Transverse colon (tissue), 4 donors: ENCODE measurements at regions not wholly inside any gene's neighbourhood (a gene's known extent, or its start where the extent isn't known, plus 50 kb on each side); places are given as distances from the start of the nearest gene placed in this dataset.

Experiments used
- DNase-seq: peaks from one replicate; pipeline ENCODE4 v3.0.0-alpha.2; 2019
- H3K27ac ChIP-seq, 4 donors: fragments of 200-600 bp; sonication (generic); 2 replicates each; pipeline ENCODE4 v1.5.1; 2016 to 2018; ENCODE audit warnings: inconsistent platforms in 4 of 4
- H3K27me3 ChIP-seq: fragments of 200-600 bp; sonication (generic); 2 replicates; pipeline ENCODE4 v1.5.1; 2017; ENCODE audit warnings: inconsistent platforms
- H3K36me3 ChIP-seq, 4 donors: fragments of 200-600 bp; sonication (generic); 2 replicates each; pipeline ENCODE4 v1.5.1; 2017 to 2019; ENCODE audit warnings: inconsistent platforms in 4 of 4
- H3K4me1 ChIP-seq, 4 donors: fragments of 200-600 bp; sonication (generic); 2 replicates each; pipeline ENCODE4 v1.5.1; 2017 to 2020; ENCODE audit warnings: inconsistent platforms in 4 of 4
- H3K4me3 ChIP-seq, 4 donors: fragments of 200-600 bp; sonication (generic); 1 replicate in 1 of 4; 2 replicates in 3 of 4; pipeline versions ENCODE4 v1.5.1 to v1.6.1; 2017 to 2019; ENCODE audit warnings: inconsistent platforms in 4 of 4
- H3K9me3 ChIP-seq, 2 donors: fragments of 200-600 bp; sonication (generic); 2 replicates each; pipeline ENCODE4 v1.5.1; 2017 to 2019; ENCODE audit warnings: inconsistent platforms in 2 of 2
- EP300 ChIP-seq: sonication (generic); formaldehyde crosslinking; IDR thresholded peaks from one replicate; pipeline ENCODE4 v1.6.1; 2017; ENCODE audit warnings: antibody characterized with exemption, low read depth
- POLR2A ChIP-seq: fragments of 450-650 bp; IDR thresholded peaks from one replicate; pipeline ENCODE4 v1.6.1; 2016; ENCODE audit warnings: antibody characterized with exemption, mild to moderate bottlenecking, moderate library complexity
- POLR2AphosphoS5 ChIP-seq, 3 donors: sonication (generic); formaldehyde crosslinking; IDR thresholded peaks; one replicate each; pipeline ENCODE4 v1.6.1; 2016; ENCODE audit warnings: antibody characterized with exemption in 3 of 3
- WGBS, 2 donors: methylation state at CpG; one replicate each; pipeline ENCODE4 v1.1.5; 2018; ENCODE audit warnings: low coverage in 1 of 2; 5-methylcytosine and 5-hydroxymethylcytosine counted together
- in situ Hi-C, 4 donors: fragments of 200-750 bp; cut with MboI; loops; one replicate each; pipeline versions ENCODE4 v1.15.0 to v1.15.1; 2017; ENCODE audit warnings: low sequenced_read_pairs in 3 of 4, low pct_ligation_motif_present in 1 of 4, low pct_unique_long_range_greater_than_20kb in 1 of 4
- intact Hi-C: fragments of 100-400 bp; cut with DNase I; formaldehyde crosslinking; loops from one replicate; pipeline ENCODE4 v1.15.1; 2023; ENCODE audit warnings: low total_unique reads
- TF ChIP-seq, protein P1 (sequence below), 5 experiments: fragments of 200-600 bp in 3 of 5; fragments of 450-650 bp in 2 of 5; sonication (generic) in 3 of 5; IDR thresholded peaks; 1 replicate in 2 of 5; 2 replicates in 3 of 5; pipeline ENCODE4 v1.5.1; 2016 to 2017; ENCODE audit warnings: antibody characterized with exemption in 5 of 5, inconsistent platforms in 3 of 5, mild to moderate bottlenecking in 2 of 5, moderate library complexity in 1 of 5

DNA sequence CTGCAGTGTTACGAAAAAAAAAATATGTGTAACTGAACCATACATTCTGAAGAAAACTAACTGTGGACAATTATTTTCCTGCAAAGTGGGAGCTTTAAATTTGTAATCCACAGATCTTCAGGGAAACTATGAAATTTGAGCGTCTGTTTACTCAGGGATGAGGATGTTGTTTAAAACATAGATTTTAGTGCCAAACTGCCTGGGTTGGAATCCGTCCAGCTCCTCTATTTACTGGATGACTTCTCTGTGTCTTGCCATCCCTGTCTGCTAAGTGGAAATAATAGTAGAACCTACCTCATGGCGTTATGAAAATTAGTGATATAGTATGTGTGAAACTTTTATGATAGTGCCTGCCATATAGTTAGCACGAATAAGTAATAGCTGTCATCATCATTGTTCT lies 666.5 kb downstream of the SQOR start:
- intact Hi-C loops (no loop called here), in situ Hi-C loops (loop anchor here in 2 of 4 donors (25.0 kb wide), 3 partner anchors 736 to 1986 kb away; no protein-coding TSS in a partner anchor)
- Histone ChIP-seq H3K4me3 (no peak overlapping the region), H3K27me3 (no peaks in the 10 kb centered on the region), H3K36me3 (no peaks in the 10 kb centered on the region), H3K4me1 (no peaks in the 10 kb centered on the region), H3K27ac (no peak overlapping the region), H3K9me3 (no peaks in the 10 kb centered on the region)
- WGBS, 2 donors = 29 to 47% methylated on average over 5 of the region's 5 CpGs
- no peak for DNase-seq
- TF ChIP-seq POLR2AphosphoS5 (IDR thresholded peaks at IDR 0.05) (no peak), POLR2A (no peak), EP300 (no peak)
- TF ChIP-seq, protein P1, sequence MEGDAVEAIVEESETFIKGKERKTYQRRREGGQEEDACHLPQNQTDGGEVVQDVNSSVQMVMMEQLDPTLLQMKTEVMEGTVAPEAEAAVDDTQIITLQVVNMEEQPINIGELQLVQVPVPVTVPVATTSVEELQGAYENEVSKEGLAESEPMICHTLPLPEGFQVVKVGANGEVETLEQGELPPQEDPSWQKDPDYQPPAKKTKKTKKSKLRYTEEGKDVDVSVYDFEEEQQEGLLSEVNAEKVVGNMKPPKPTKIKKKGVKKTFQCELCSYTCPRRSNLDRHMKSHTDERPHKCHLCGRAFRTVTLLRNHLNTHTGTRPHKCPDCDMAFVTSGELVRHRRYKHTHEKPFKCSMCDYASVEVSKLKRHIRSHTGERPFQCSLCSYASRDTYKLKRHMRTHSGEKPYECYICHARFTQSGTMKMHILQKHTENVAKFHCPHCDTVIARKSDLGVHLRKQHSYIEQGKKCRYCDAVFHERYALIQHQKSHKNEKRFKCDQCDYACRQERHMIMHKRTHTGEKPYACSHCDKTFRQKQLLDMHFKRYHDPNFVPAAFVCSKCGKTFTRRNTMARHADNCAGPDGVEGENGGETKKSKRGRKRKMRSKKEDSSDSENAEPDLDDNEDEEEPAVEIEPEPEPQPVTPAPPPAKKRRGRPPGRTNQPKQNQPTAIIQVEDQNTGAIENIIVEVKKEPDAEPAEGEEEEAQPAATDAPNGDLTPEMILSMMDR (IDR thresholded peaks at IDR 0.05) = no peak

DNA sequence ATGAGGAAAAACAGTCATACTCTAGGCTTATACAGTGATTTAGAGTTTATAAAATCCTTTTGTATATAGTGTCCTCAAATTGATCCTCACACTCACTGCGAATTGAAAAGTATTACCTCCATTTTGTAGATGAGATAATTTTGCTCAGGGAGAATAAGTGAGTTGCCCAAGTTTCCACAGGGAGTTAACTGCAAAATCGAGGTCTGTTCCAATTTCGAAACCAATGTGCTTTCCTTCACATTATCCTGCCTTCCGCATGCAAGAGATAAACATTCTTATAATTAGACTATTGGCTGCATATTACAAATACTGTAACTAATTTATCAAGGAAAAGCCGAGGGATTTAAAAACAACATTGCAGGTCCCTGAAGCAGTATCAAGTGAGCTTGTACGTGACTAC lies 667.0 kb downstream of the SQOR start:
- in situ Hi-C loops = loop anchor here in 2 of 4 donors (25.0 kb wide), 3 partner anchors 735 to 1985 kb away; no protein-coding TSS in a partner anchor
- no peaks in the 10 kb centered on the region for H3K27me3 ChIP-seq
- H3K4me3 ChIP-seq = no peak overlapping the region
- H3K27ac ChIP-seq = no peak overlapping the region
- intact Hi-C loops = no loop called here
- no peak for TF ChIP-seq POLR2A
- WGBS, 2 donors = 71 to 75% methylated on average over 6 of the region's 6 CpGs
- no peak for DNase-seq
- no peaks in the 10 kb centered on the region for H3K9me3 ChIP-seq
- no peaks in the 10 kb centered on the region for H3K4me1 ChIP-seq
- no peaks in the 10 kb centered on the region for H3K36me3 ChIP-seq

DNA sequence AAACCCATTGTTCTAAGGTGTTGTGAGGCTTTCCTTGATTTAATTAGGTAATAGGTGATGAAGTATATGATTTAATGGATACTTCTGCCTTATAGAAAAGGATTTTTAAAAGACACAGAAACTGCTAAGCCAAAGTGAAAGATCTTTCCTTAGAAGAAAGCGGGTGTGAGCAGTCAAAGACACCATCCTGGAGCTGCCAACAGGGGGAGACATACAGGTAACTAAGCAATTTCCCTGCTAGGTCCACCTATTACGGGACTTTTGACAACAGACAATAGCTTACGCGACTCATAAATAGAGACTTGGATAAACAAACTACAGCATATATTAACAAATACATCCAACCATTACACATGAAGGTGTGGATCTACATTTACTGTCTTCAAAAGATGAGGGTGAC lies 669.5 kb downstream of the SQOR start:
- no peaks in the 10 kb centered on the region for H3K27me3 ChIP-seq
- H3K9me3 ChIP-seq = no peaks in the 10 kb centered on the region
- intact Hi-C loops = no loop called here
- no peak for DNase-seq
- no peaks in the 10 kb centered on the region for H3K4me1 ChIP-seq
- no peak overlapping the region for H3K27ac ChIP-seq
- no peak overlapping the region for H3K4me3 ChIP-seq
- TF ChIP-seq POLR2A (no peak), EP300 (no peak)
- TF ChIP-seq, protein P1 (IDR thresholded peaks at IDR 0.05) = peak in 2 of 5 experiments; percentile 13 to 27
- H3K36me3 ChIP-seq = no peaks in the 10 kb centered on the region
- in situ Hi-C loops = loop anchor here in 2 of 4 donors (25.0 kb wide), 3 partner anchors 733 to 1983 kb away; no protein-coding TSS in a partner anchor
- WGBS, 2 donors = 84 to 94% methylated on average over 4 of the region's 4 CpGs

DNA sequence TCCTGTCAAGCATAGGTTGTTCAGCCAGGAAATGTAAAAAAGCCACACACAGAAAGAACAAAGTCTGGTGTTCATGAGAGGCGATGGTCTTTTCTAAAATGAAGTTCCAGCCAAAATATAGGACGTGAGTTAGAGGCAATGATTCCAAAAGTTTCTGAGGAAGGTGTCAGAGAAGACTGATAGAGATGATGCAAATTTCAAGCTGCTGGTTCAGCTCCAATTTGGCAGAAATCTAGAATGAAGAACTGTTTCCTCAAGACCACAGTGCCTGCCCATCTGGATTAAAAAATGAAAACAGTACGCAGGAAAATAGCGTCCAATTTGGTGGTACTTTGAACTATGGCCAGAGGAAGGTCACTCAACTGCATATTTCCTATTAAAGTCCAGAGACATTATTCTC lies 672.9 kb downstream of the SQOR start:
- no peak for TF ChIP-seq POLR2A
- no peak for TF ChIP-seq POLR2AphosphoS5 (IDR thresholded peaks at IDR 0.05)
- intact Hi-C loops = no loop called here
- no peak overlapping the region for H3K4me3 ChIP-seq
- no peaks in the 10 kb centered on the region for H3K9me3 ChIP-seq
- DNase-seq = no peak
- no peaks in the 10 kb centered on the region for H3K27me3 ChIP-seq
- H3K27ac ChIP-seq = no peak overlapping the region
- H3K36me3 ChIP-seq = no peaks in the 10 kb centered on the region
- in situ Hi-C loops = loop anchor here in 2 of 4 donors (25.0 kb wide), 3 partner anchors 730 to 1980 kb away; no protein-coding TSS in a partner anchor
- H3K4me1 ChIP-seq = no peaks in the 10 kb centered on the region
- 43 to 62% methylated on average over 4 of the region's 4 CpGs for WGBS, 2 donors

DNA sequence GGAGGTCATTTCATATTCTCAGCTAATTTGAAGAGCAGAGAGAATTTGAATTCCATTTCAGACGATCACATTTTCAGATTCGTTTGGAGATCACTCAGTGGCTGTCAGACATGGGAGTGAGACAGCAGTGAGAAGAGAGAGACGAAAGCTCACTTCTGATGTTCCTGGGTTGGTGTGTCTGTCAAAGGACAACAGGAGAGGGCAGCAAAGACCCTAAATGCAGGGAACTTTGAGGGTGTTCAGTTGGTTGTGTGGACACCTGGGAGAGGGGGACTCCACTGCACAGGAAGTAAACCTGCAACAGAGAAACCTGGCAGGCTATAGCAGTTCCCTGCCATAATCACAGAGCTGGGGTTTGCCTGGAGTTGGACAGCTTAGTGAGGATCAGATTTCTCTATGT lies 675.1 kb downstream of the SQOR start:
- Histone ChIP-seq H3K9me3 (no peaks in the 10 kb centered on the region), H3K4me1 (no peaks in the 10 kb centered on the region), H3K27me3 (no peaks in the 10 kb centered on the region), H3K36me3 (no peaks in the 10 kb centered on the region), H3K27ac (no peak overlapping the region), H3K4me3 (no peak overlapping the region)
- intact Hi-C loops = no loop called here
- DNase-seq = no peak
- WGBS, 2 donors = 65 to 75% methylated on average over 3 of the region's 3 CpGs
- in situ Hi-C loops = loop anchor here in 2 of 4 donors (25.0 kb wide), 3 partner anchors 727 to 1977 kb away; no protein-coding TSS in a partner anchor
- TF ChIP-seq POLR2AphosphoS5 (IDR thresholded peaks at IDR 0.05) = no peak
- TF ChIP-seq, protein P1 (IDR thresholded peaks at IDR 0.05) = no peak
- no peak for TF ChIP-seq POLR2A
- TF ChIP-seq EP300 = no peak
